Hematopoietic multipotent progenitor cell (in vitro differentiated cells): ENCODE measurements at regions not wholly inside any gene's neighbourhood (a gene's known extent, or its start where the extent isn't known, plus 50 kb on each side); places are given as distances from the start of the nearest gene placed in this dataset.

Experiments used
- DNase-seq, 3 donors: peaks; one replicate each; pipeline ENCODE4 v3.0.0-alpha.2; 2011 to 2015; ENCODE audit warnings: low read depth in 2 of 3, low spot score in 2 of 3

DNA sequence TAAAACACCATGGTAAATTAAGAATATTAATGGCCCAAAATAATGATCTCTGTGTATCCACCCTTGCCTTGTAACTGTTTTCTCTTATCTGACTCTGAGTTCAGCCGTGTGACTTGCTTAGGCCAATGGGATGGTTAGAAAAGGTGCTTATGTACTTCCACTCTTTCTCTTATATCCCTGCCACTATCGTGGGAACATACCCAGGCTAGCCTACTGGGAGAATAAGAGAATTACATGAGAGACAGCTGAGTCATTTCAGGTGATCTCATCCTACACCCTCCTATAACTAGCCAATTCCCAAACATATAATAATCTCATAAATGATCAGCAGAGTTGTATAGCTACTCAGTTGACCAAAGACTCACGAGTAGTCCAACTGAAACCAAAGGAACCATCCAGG lies 98.3 kb upstream of the ABI3BP start:
- no peak for DNase-seq

DNA sequence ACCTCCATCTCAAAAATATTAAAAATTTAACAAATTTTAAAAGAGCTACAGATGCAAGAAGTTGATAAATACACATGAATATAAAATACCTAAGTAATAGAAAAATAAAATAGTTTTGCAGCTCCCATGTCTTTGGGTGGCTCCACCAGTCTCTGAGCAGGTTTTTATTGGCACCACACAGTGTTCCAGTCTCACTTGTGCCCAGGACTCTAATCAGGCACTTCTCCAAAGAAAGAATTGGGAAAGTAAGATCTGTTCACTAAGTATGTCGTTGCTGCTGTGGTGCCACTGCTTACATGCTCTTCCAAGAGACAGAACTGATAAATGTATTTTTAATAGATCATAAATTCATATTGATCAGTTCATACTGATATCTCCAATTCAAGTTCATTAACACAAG lies 92.5 kb upstream of the ABI3BP start:
- no peak for DNase-seq

- DNase-seq = no peak
Measured at GRCh38 chr3:101084404-101084803, 91.2 kb upstream of the ABI3BP start.

- no peak for DNase-seq
Measured at GRCh38 chr3:101081999-101082398, 88.8 kb upstream of the ABI3BP start.

- no peak for DNase-seq
Measured at GRCh38 chr3:101081446-101081845, 88.2 kb upstream of the ABI3BP start.

- DNase-seq = no peak
Measured at GRCh38 chr3:101077361-101078011, 84.3 kb upstream of the ABI3BP start.

DNA sequence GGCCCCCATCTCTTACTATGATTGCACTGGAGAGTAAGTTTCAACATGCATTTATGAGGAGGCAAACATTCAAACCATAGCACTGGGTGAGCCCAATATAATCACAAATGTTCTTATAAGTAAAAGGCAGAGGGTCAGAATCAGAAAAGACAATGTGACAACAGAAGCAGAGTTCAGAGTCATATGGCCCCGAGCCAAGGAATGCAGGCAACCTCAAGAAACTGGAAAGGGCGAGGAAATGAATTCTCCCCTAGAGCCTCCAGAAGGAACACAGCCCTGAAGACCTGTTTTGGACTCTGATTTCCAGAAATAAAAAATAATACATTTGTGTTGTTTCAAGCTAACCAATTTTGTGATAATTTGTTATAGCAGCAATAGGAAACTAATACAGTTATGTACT lies 81.3 kb upstream of the ABI3BP start:
- no peak for DNase-seq

- DNase-seq = no peak
Measured at GRCh38 chr3:101072300-101072699, 79.1 kb upstream of the ABI3BP start.

- no peak for DNase-seq
Measured at GRCh38 chr3:101070799-101071121, 77.5 kb upstream of the ABI3BP start.

GRCh38 chr3:101069901-101070798 lies 76.9 kb upstream of the ABI3BP start:
- peak in 2 of 3 donors; percentile 43 to 63 for DNase-seq

- no peak for DNase-seq
Measured at GRCh38 chr3:101068876-101069606, 75.8 kb upstream of the ABI3BP start.

DNA sequence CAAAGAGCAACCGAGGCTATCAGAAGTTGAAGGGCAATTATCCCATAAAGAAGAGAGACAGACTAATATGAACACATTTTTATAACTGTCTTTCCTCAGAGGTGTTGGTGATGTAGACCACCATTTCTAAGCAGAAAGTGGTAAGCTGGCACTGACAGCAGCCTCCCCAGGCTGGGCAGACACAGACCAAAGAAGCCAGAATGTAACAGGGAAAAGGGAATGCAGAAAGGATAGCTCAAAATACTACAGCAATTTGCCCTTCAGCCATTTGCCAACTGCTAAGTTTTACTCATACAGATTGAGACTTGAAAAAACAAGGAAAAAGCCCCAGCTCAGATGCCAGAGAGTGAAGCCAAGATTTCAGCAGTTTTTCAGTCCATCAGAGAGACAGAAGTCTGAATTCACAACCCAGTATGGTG lies 73.5 kb upstream of the ABI3BP start:
- DNase-seq = no peak

DNA sequence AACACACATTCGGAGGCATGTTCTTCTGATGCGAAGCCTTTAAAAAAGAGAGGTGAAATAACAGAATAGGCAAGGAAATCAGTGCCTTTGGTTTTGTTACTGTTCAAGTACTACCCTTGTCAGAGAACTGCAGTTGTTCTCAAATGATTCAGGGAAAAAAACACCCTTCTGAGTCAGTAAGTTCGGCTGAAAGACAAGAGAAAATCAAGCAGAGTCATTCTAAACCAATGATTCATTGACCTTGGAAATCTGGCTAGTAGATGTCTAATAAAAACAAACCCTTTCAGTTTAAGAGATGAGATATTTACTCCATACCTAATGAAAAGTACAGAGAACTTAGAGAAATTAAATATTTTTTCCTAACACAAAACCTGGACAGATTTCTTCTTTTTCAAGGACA lies 72.7 kb upstream of the ABI3BP start:
- DNase-seq = no peak

DNA sequence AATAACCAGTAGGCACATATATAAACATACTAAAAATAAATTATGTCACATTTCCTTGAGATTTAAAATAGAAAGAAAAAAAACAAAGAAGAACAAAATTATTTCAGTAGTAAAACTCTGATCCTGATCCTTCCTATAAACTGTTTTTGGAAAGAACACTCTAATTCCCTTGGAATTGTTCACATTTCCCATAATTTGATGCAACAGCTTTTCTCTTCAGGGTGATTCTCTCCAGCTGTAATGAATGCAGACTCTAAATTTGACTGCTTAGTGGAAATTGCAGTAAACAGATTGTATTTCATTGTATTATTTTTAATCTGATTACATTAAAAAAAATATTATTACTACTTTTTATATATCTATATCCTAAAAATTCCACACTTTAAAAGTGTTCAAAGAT lies 70.2 kb upstream of the ABI3BP start:
- no peak for DNase-seq

DNA sequence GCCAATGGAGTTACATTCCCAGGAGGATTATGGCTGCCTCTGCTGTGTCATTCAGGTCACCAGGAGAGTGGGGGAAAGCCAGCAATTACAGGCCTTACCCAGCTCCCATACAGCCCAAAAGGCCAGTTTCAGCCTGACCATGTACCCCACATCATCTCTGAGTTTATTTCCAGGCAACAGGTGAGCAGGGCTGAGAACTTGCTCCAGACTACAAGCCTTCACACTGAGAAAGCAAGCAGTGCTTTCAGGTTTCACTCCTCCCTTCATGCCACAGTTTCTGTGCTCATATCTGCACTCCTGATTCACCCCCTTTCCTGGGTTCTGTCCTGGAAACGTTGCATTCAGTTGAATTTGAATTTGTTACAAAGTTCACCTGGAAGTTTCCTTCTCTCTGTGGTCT lies 68.1 kb upstream of the ABI3BP start:
- DNase-seq = no peak

- DNase-seq = no peak
Measured at GRCh38 chr3:101050866-101051265, 57.6 kb upstream of the ABI3BP start.

DNA sequence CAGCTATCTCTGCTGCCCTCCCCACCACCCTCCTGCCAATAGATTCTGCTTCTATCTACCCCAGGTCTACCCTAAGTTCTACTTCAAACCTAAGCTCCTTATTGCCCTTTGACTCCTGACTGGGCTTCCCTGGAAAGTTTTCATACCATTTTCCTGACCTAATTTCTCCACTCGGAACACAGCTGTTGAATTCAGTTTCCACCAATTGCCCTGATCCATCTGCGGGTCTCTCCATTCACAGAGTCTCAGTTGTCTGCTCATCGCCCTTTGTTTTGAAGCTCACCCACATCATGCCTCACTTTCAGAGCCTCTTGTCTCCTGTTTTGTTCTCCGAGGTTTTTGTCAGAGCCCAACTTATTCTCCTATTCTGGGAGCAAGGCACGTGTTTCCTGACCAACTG lies 56.8 kb upstream of the ABI3BP start:
- no peak for DNase-seq

- DNase-seq = no peak
Measured at GRCh38 chr3:101049532-101049931, 56.3 kb upstream of the ABI3BP start.

DNA sequence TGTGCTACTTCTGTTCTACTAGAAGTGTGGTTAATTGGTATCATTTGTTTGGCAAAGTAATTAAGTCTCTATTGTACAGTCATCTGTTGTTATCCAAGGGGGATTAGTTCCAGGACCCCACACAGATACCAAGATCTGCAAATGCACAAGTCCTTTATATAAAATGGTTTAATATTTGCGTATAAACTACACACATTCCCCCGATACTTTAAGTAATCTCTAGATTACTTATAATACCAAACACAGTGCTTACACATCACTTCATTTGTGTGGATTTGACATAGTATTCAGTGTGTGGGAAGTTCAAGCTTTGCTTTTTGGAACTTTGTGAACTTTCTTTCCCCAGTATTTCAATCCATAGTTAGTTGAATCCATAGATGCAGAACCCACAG lies 50.5 kb upstream of the ABI3BP start:
- no peak for DNase-seq

DNA sequence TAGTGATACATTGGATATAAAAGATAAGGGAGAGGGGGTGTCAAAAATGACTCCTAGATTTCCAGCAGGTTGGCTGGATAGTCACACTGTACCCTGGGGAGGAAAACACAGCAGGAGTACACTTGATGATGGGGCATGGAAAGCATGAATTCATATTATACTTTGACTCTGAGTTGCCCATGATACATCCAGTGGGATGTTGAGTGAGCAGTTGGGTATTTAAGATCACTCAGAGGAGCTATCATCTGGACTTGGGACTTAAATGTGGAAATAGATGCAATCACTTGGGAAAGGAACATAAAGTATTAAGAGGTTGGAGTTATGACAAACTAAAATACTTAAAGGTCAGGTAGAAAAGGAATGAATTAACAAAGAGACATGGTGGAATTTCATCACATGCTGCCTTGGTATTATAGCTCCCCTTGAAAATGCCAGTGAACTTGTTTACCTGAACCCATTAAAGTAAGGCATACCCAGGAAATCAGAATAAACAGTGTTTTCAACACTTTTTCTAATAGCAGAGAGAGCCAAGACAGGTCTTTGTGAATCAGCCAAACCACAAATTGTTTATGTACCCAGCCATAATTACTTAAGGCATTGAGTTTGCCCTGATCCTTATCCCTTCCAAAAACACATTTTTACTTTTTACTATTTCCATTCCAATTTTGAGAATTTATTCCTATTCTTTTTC lies 49.9 kb upstream of the ABI3BP start:
- DNase-seq = no peak
